Smooth muscle cell (in vitro differentiated cells): ENCODE measurements at regions not wholly inside any gene's neighbourhood (a gene's known extent, or its start where the extent isn't known, plus 50 kb on each side); places are given as distances from the start of the nearest gene placed in this dataset.

ENCODE experiments used
- DNase-seq: peaks from one replicate; lab custom pipeline; 2025; ENCODE audit not compliant: unreplicated experiment; lab: John Stamatoyannopoulos, UW
- H2AFZ ChIP-seq: fragments of 200-600 bp; sonication (generic); 2 replicates; pipeline ENCODE4 v1.6.0; 2016; ENCODE audit warnings: antibody characterized with exemption, low read depth, mild to moderate bottlenecking
- H3F3A ChIP-seq: fragments of 200-600 bp; sonication (generic); 2 replicates; pipeline ENCODE4 v1.6.0; 2017; ENCODE audit warnings: antibody characterized with exemption, low read depth
- H3K27ac ChIP-seq: fragments of 200-600 bp; sonication (generic); 2 replicates; pipeline ENCODE4 v1.5.1; 2016; ENCODE audit warnings: low read depth, mild to moderate bottlenecking
- H3K27me3 ChIP-seq: fragments of 200-600 bp; sonication (generic); 2 replicates; pipeline ENCODE4 v1.6.1; 2016; ENCODE audit warnings: low read depth, mild to moderate bottlenecking
- H3K36me3 ChIP-seq: fragments of 200-600 bp; sonication (generic); 2 replicates; pipeline ENCODE4 v1.5.1; 2016; ENCODE audit warnings: low read depth
- H3K4me1 ChIP-seq: fragments of 200-600 bp; sonication (generic); 2 replicates; pipeline ENCODE4 v1.5.1; 2016; ENCODE audit warnings: low read depth
- H3K4me2 ChIP-seq: fragments of 200-600 bp; sonication (generic); 2 replicates; pipeline ENCODE4 v1.6.0; 2016; ENCODE audit warnings: mild to moderate bottlenecking
- H3K4me3 ChIP-seq: fragments of 200-600 bp; sonication (generic); 2 replicates; pipeline ENCODE4 v1.5.1; 2016; ENCODE audit warnings: mild to moderate bottlenecking
- H3K79me2 ChIP-seq: fragments of 200-600 bp; sonication (generic); 2 replicates; pipeline ENCODE4 v1.6.0; 2016; ENCODE audit warnings: low read depth, mild to moderate bottlenecking
- H3K9ac ChIP-seq: fragments of 200-600 bp; sonication (generic); 2 replicates; pipeline ENCODE4 v1.6.0; 2016; ENCODE audit warnings: low read depth
- H3K9me3 ChIP-seq: fragments of 200-600 bp; sonication (generic); replicated peaks from 2 replicates; pipeline ENCODE4 v1.5.1; 2016; ENCODE audit warnings: low read depth
- H4K20me1 ChIP-seq: fragments of 200-600 bp; sonication (generic); 2 replicates; pipeline ENCODE4 v1.6.0; 2016; ENCODE audit warnings: low read depth
- CTCF ChIP-seq: fragments of 200-600 bp; sonication (generic); IDR thresholded peaks from 2 replicates; pipeline ENCODE4 v1.5.1; 2017; ENCODE audit warnings: borderline replicate concordance, mild to moderate bottlenecking, antibody characterized with exemption; ENCODE audit not compliant: insufficient read depth, poor library complexity, severe bottlenecking
- WGBS: methylation state at CpG from one replicate; pipeline ENCODE4 v1.1.7; 2016; ENCODE audit warnings: low lambda C conversion rate; 5-methylcytosine and 5-hydroxymethylcytosine counted together

- H2AFZ ChIP-seq = peak overlapping the region; percentile 75
- H3K9ac ChIP-seq = no peak overlapping the region
- peaks cover 15% of the 10 kb centered on the region for H3K4me1 ChIP-seq
Observed at GRCh38 chr16:87126403-87127025, 190.7 kb downstream of the C16orf95 start.

GRCh38 chr16:87127061-87127765 is 190.0 kb downstream of the C16orf95 start:
- 48% methylated on average over 23 of the region's 23 CpGs for WGBS
- no peaks in the 10 kb centered on the region for H3K36me3 ChIP-seq
- H3K4me3 ChIP-seq = no peak overlapping the region
- peak overlapping the region; percentile 59 for H3K27ac ChIP-seq
- no peak for DNase-seq
- no peak overlapping the region for H3K9ac ChIP-seq
- TF ChIP-seq CTCF = no peak
- H3K4me2 ChIP-seq = peak overlapping the region; percentile 42
- H3F3A ChIP-seq = no peaks in the 10 kb centered on the region
- H3K79me2 ChIP-seq = no peaks in the 10 kb centered on the region
- H3K4me1 ChIP-seq = peaks cover 15% of the 10 kb centered on the region
- no peaks in the 10 kb centered on the region for H4K20me1 ChIP-seq
- no peaks in the 10 kb centered on the region for H3K9me3 ChIP-seq
- peaks cover 7% of the 10 kb centered on the region for H3K27me3 ChIP-seq
- peak overlapping the region; percentile 75 for H2AFZ ChIP-seq

More at GRCh38 chr16:87126403-87127025, 190.7 kb downstream of the C16orf95 start:
- Histone ChIP-seq H3K4me3 (no peak overlapping the region), H3F3A (no peaks in the 10 kb centered on the region), H3K27ac (no peak overlapping the region), H3K4me2 (peak overlapping the region; percentile 42), H3K9me3 (no peaks in the 10 kb centered on the region), H4K20me1 (no peaks in the 10 kb centered on the region), H3K27me3 (peaks cover 4% of the 10 kb centered on the region), H3K36me3 (no peaks in the 10 kb centered on the region), H3K79me2 (no peaks in the 10 kb centered on the region)
- no peak for DNase-seq
- no peak for TF ChIP-seq CTCF
- 86% methylated on average over 13 of the region's 13 CpGs for WGBS

- WGBS = 90% methylated on average over 6 of the region's 6 CpGs
Observed at GRCh38 chr16:87127766-87128147, 189.4 kb downstream of the C16orf95 start.

More at GRCh38 chr16:87127766-87128147, 189.4 kb downstream of the C16orf95 start:
- no peak for DNase-seq
- H3K79me2 ChIP-seq = no peaks in the 10 kb centered on the region
- TF ChIP-seq CTCF = no peak
- H3F3A ChIP-seq = no peaks in the 10 kb centered on the region
- H2AFZ ChIP-seq = no peak overlapping the region
- H3K4me1 ChIP-seq = peaks cover 15% of the 10 kb centered on the region
- peak overlapping the region; percentile 42 for H3K4me2 ChIP-seq
- H4K20me1 ChIP-seq = no peaks in the 10 kb centered on the region
- no peaks in the 10 kb centered on the region for H3K9me3 ChIP-seq
- H3K27me3 ChIP-seq = peaks cover 7% of the 10 kb centered on the region
- no peak overlapping the region for H3K27ac ChIP-seq
- no peak overlapping the region for H3K4me3 ChIP-seq
- no peak overlapping the region for H3K9ac ChIP-seq
- H3K36me3 ChIP-seq = no peaks in the 10 kb centered on the region
